Osteoblast (primary cell): ENCODE measurements at regions not wholly inside any gene's neighbourhood (a gene's known extent, or its start where the extent isn't known, plus 50 kb on each side); places are given as distances from the start of the nearest gene placed in this dataset.

Experiments used
- DNase-seq: peaks from one replicate; pipeline ENCODE4 v3.0.0; 2011; ENCODE audit warnings: low spot score, mixed read lengths; ENCODE audit not compliant: insufficient read length; ENCODE audit errors: missing footprints
- H2AFZ ChIP-seq: 2 replicates; pipeline ENCODE4 v1.6.0; 2011; ENCODE audit warnings: mild to moderate bottlenecking, low read length
- H3K27ac ChIP-seq: 2 replicates; pipeline ENCODE4 v1.5.1; 2011; ENCODE audit warnings: mild to moderate bottlenecking, low read depth, low read length, moderate library complexity
- H3K27me3 ChIP-seq: 2 replicates; pipeline ENCODE4 v1.6.0; 2012; ENCODE audit warnings: mild to moderate bottlenecking, control low read depth, inconsistent platforms, low read length, moderate library complexity; ENCODE audit not compliant: insufficient read depth
- H3K36me3 ChIP-seq: 2 replicates; pipeline ENCODE4 v1.5.1; 2011; ENCODE audit warnings: mild to moderate bottlenecking, low read length, control low read depth, moderate library complexity; ENCODE audit not compliant: insufficient read depth
- H3K4me1 ChIP-seq: 2 replicates; pipeline ENCODE4 v1.5.1; 2011; ENCODE audit warnings: mild to moderate bottlenecking, low read length, control low read depth, moderate library complexity; ENCODE audit not compliant: insufficient read depth
- H3K4me2 ChIP-seq: 2 replicates; pipeline ENCODE4 v1.6.0; 2011; ENCODE audit warnings: mild to moderate bottlenecking, low read length; ENCODE audit not compliant: insufficient read depth
- H3K4me3 ChIP-seq: fragments of 200-600 bp; sonication (generic); 3 replicates; pipeline ENCODE4 v1.5.1; 2012; ENCODE audit warnings: mild to moderate bottlenecking, low read length, inconsistent platforms; ENCODE audit not compliant: insufficient read depth
- H3K79me2 ChIP-seq: 2 replicates; pipeline ENCODE4 v1.6.0; 2012; ENCODE audit warnings: mild to moderate bottlenecking, low read length, control low read depth, inconsistent platforms; ENCODE audit not compliant: insufficient read depth
- H3K9me3 ChIP-seq: 2 replicates; pipeline ENCODE4 v1.5.1; 2011; ENCODE audit warnings: low read depth, low read length, control low read depth
- H4K20me1 ChIP-seq: 2 replicates; pipeline ENCODE4 v1.6.0; 2012; ENCODE audit warnings: mild to moderate bottlenecking, low read length, control low read depth; ENCODE audit not compliant: insufficient read depth
- CTCF ChIP-seq: IDR thresholded peaks from 2 replicates; pipeline ENCODE4 v1.5.1; 2011; ENCODE audit warnings: mild to moderate bottlenecking, low read depth, low read length, moderate library complexity; ENCODE audit errors: extremely low read depth

GRCh38 chr5:17893026-17893635, 258.9 kb downstream of the TAF11L14 start:
- H3K79me2 ChIP-seq: no peaks in the 10 kb centered on the region
- DNase-seq: no peak
- no peaks in the 10 kb centered on the region for H3K9me3 ChIP-seq
- no peaks in the 10 kb centered on the region for H3K4me1 ChIP-seq
- H2AFZ ChIP-seq: no peak overlapping the region
- no peaks in the 10 kb centered on the region for H4K20me1 ChIP-seq
- no peak for TF ChIP-seq CTCF
- H3K4me2 ChIP-seq: no peak overlapping the region
- no peak overlapping the region for H3K27ac ChIP-seq
- no peaks in the 10 kb centered on the region for H3K27me3 ChIP-seq
- H3K4me3 ChIP-seq: no peak overlapping the region
- H3K36me3 ChIP-seq: no peaks in the 10 kb centered on the region

- Histone ChIP-seq H4K20me1 (no peaks in the 10 kb centered on the region), H3K27ac (no peak overlapping the region), H3K36me3 (no peaks in the 10 kb centered on the region), H3K4me1 (no peaks in the 10 kb centered on the region), H3K4me2 (no peak overlapping the region), H3K4me3 (no peak overlapping the region), H2AFZ (no peak overlapping the region), H3K79me2 (no peaks in the 10 kb centered on the region), H3K27me3 (no peaks in the 10 kb centered on the region), H3K9me3 (no peaks in the 10 kb centered on the region)
- DNase-seq: no peak
- TF ChIP-seq CTCF: no peak
These were observed 261.2 kb downstream of the TAF11L14 start for GRCh38 chr5:17895288-17896033.

- Histone ChIP-seq H3K27me3 (no peaks in the 10 kb centered on the region), H3K4me3 (no peak overlapping the region), H3K4me1 (no peaks in the 10 kb centered on the region), H3K36me3 (no peaks in the 10 kb centered on the region), H3K4me2 (no peak overlapping the region), H2AFZ (no peak overlapping the region), H4K20me1 (no peaks in the 10 kb centered on the region), H3K79me2 (no peaks in the 10 kb centered on the region), H3K9me3 (no peaks in the 10 kb centered on the region), H3K27ac (no peak overlapping the region)
- TF ChIP-seq CTCF: no peak
- DNase-seq: peak; percentile 17
These were observed 262.3 kb downstream of the TAF11L14 start for GRCh38 chr5:17896605-17897004.

GRCh38 chr5:17897776-17898175, 263.5 kb downstream of the TAF11L14 start:
- Histone ChIP-seq H2AFZ (no peak overlapping the region), H4K20me1 (no peaks in the 10 kb centered on the region), H3K27ac (no peak overlapping the region), H3K9me3 (no peaks in the 10 kb centered on the region), H3K27me3 (no peaks in the 10 kb centered on the region), H3K79me2 (no peaks in the 10 kb centered on the region), H3K4me2 (no peak overlapping the region), H3K36me3 (no peaks in the 10 kb centered on the region), H3K4me3 (no peak overlapping the region), H3K4me1 (no peaks in the 10 kb centered on the region)
- DNase-seq: no peak
- TF ChIP-seq CTCF: no peak
